ENCODE measurements at regions not wholly inside any gene's neighbourhood (a gene's known extent, or its start where the extent isn't known, plus 50 kb on each side); places are given as distances from the start of the nearest gene placed in this dataset.
"Not testable (repeated sequence)": the region's sequence is repeated elsewhere in the genome, so short reads cannot be mapped to it uniquely, and the experiment has no call there.

- Histone ChIP-seq H3K27me3 (ENCODE audit: control insufficient read depth in 2 of 2, insufficient read depth in 2 of 2, low read length in 2 of 2) (no peaks in the 10 kb centered on the region), H3K4me1 (ENCODE audit: control insufficient read depth in 2 of 2, insufficient read depth in 2 of 2, low read length in 2 of 2) (no peaks in the 10 kb centered on the region), H3K36me3 (ENCODE audit: control insufficient read depth in 2 of 2, insufficient read depth in 2 of 2, low read length in 2 of 2) (no peaks in the 10 kb centered on the region), H3K9me3 (ENCODE audit: control insufficient read depth in 2 of 2, low read length in 2 of 2) (no peaks in the 10 kb centered on the region), H3K27ac (ENCODE audit: low read depth in 2 of 2, low read length in 2 of 2) (no peak overlapping the region), H3K9ac (ENCODE audit: low read depth in 1 of 2, low read length in 2 of 2) (no peak overlapping the region), H3K4me3 (ENCODE audit: low read length in 2 of 2) (no peak overlapping the region)
Measured at GRCh38 chr3:90184861-90185260, 1077.4 kb downstream of the EPHA3 start.

- not testable (repeated sequence) for H3K4me1 ChIP-seq (ENCODE audit: control insufficient read depth in 2 of 2, insufficient read depth in 2 of 2, low read length in 2 of 2); H3K27me3 ChIP-seq (ENCODE audit: control insufficient read depth in 2 of 2, insufficient read depth in 2 of 2, low read length in 2 of 2); H3K36me3 ChIP-seq (ENCODE audit: control insufficient read depth in 2 of 2, insufficient read depth in 2 of 2, low read length in 2 of 2); H3K9ac ChIP-seq (ENCODE audit: low read depth in 1 of 2, low read length in 2 of 2); H3K9me3 ChIP-seq (ENCODE audit: control insufficient read depth in 2 of 2, low read length in 2 of 2); H3K4me3 ChIP-seq (ENCODE audit: low read length in 2 of 2); H3K27ac ChIP-seq (ENCODE audit: low read depth in 2 of 2, low read length in 2 of 2)
Measured at GRCh38 chr3:90197383-90197782, 1090.0 kb downstream of the EPHA3 start.

DNA sequence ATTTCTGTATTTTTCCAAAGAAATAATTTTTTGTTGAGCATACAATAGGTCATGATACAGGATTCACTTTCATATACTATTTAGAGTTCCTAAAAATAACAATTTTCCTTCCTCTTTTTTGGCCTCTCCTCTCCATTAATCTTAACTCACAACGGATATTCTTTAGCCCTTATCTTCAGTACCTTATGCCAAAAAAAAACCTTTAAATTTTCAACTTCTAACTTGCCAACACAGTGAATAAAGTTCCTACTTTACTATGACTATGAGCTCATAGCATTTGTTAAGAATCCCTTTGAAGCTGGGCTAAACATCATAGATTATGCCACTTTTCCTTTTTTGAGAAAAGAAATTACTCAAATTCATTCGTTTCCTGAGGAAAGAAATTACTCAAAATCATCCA lies 1095.5 kb downstream of the EPHA3 start:
- H3K4me3 ChIP-seq (ENCODE audit: low read length in 2 of 2); H3K9me3 ChIP-seq (ENCODE audit: control insufficient read depth in 2 of 2, low read length in 2 of 2); H3K4me1 ChIP-seq (ENCODE audit: control insufficient read depth in 2 of 2, insufficient read depth in 2 of 2, low read length in 2 of 2); H3K9ac ChIP-seq (ENCODE audit: low read depth in 1 of 2, low read length in 2 of 2); H3K36me3 ChIP-seq (ENCODE audit: control insufficient read depth in 2 of 2, insufficient read depth in 2 of 2, low read length in 2 of 2); H3K27ac ChIP-seq (ENCODE audit: low read depth in 2 of 2, low read length in 2 of 2); H3K27me3 ChIP-seq (ENCODE audit: control insufficient read depth in 2 of 2, insufficient read depth in 2 of 2, low read length in 2 of 2): not testable (repeated sequence)

- not testable (repeated sequence) for H3K4me1 ChIP-seq (ENCODE audit: control insufficient read depth in 2 of 2, insufficient read depth in 2 of 2, low read length in 2 of 2); H3K9me3 ChIP-seq (ENCODE audit: control insufficient read depth in 2 of 2, low read length in 2 of 2); H3K9ac ChIP-seq (ENCODE audit: low read depth in 1 of 2, low read length in 2 of 2); H3K36me3 ChIP-seq (ENCODE audit: control insufficient read depth in 2 of 2, insufficient read depth in 2 of 2, low read length in 2 of 2); H3K27ac ChIP-seq (ENCODE audit: low read depth in 2 of 2, low read length in 2 of 2); H3K4me3 ChIP-seq (ENCODE audit: low read length in 2 of 2); H3K27me3 ChIP-seq (ENCODE audit: control insufficient read depth in 2 of 2, insufficient read depth in 2 of 2, low read length in 2 of 2)
Measured at GRCh38 chr3:90206482-90206881, 1099.1 kb downstream of the EPHA3 start.

DNA sequence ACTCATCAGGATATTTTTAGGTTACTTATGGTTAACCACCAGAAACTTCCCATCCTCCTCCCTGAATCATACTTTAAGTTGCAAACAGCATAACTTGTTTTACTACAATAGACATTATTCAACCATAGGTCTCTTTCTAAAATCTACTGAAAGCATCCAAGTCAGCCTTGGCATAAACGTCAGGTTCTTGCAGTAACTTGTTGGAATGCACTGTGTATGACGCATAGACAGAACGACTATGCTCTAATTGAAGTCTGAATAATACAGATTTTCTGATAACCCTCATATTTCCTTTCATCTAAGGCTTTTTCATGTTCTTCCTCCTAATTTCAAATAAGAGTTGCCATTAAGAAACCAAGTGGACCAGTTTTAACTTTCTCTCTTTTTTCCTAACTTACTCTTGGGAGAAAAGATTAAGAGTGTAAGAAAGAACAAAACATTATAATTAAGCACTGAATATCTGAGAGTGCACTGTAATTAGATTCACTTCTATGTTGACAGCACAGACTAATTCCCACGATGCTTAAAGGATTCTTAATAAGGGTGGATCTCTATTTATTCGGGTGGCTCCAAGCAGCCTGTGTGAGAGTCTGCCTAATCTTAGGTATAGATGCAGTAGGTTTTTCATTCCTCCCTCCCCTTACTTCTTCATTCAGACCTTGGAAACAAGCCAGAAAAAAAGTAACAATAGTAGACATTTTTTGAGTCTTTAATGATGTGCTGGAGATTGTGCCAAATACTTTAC lies 1100.1 kb downstream of the EPHA3 start:
- not testable (repeated sequence) for H3K4me3 ChIP-seq (ENCODE audit: low read length in 2 of 2); H3K4me1 ChIP-seq (ENCODE audit: control insufficient read depth in 2 of 2, insufficient read depth in 2 of 2, low read length in 2 of 2); H3K27me3 ChIP-seq (ENCODE audit: control insufficient read depth in 2 of 2, insufficient read depth in 2 of 2, low read length in 2 of 2); H3K36me3 ChIP-seq (ENCODE audit: control insufficient read depth in 2 of 2, insufficient read depth in 2 of 2, low read length in 2 of 2); H3K9ac ChIP-seq (ENCODE audit: low read depth in 1 of 2, low read length in 2 of 2); H3K9me3 ChIP-seq (ENCODE audit: control insufficient read depth in 2 of 2, low read length in 2 of 2); H3K27ac ChIP-seq (ENCODE audit: low read depth in 2 of 2, low read length in 2 of 2)

- Histone ChIP-seq H3K27ac (ENCODE audit: low read depth in 2 of 2, low read length in 2 of 2) (no peak overlapping the region), H3K9ac (ENCODE audit: low read depth in 1 of 2, low read length in 2 of 2) (no peak overlapping the region), H3K36me3 (ENCODE audit: control insufficient read depth in 2 of 2, insufficient read depth in 2 of 2, low read length in 2 of 2) (no peaks in the 10 kb centered on the region), H3K9me3 (ENCODE audit: control insufficient read depth in 2 of 2, low read length in 2 of 2) (peaks cover 0 to 4% of the 10 kb centered on the region in 2 donors), H3K27me3 (ENCODE audit: control insufficient read depth in 2 of 2, insufficient read depth in 2 of 2, low read length in 2 of 2) (no peaks in the 10 kb centered on the region), H3K4me1 (ENCODE audit: control insufficient read depth in 2 of 2, insufficient read depth in 2 of 2, low read length in 2 of 2) (no peaks in the 10 kb centered on the region), H3K4me3 (ENCODE audit: low read length in 2 of 2) (no peak overlapping the region)
Measured at GRCh38 chr3:90221900-90222299, 1114.5 kb downstream of the EPHA3 start.

DNA sequence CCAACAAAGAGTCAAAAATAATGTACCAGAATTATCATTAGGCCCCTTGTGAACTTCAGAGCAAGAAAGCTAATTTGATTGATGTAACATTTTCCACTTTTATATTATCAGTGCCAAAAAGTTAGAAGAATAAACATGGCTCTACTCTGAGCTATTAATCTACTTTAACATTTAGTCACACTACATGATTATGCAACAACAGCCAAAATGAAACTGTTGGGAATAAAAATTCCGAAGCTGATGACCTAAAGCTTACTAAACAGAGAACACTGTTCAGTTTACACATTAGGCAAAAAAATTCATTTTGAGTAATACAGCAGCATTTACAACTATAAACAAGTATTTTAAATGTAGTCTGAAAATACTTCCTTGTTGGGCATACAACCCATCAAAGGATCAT lies 1134.1 kb downstream of the EPHA3 start:
- H3K9ac ChIP-seq (ENCODE audit: low read depth in 1 of 2, low read length in 2 of 2) = no peak overlapping the region
- H3K36me3 ChIP-seq (ENCODE audit: control insufficient read depth in 2 of 2, insufficient read depth in 2 of 2, low read length in 2 of 2) = no peaks in the 10 kb centered on the region
- H3K27ac ChIP-seq (ENCODE audit: low read depth in 2 of 2, low read length in 2 of 2) = no peak overlapping the region
- no peaks in the 10 kb centered on the region for H3K27me3 ChIP-seq (ENCODE audit: control insufficient read depth in 2 of 2, insufficient read depth in 2 of 2, low read length in 2 of 2)
- no peak overlapping the region for H3K4me3 ChIP-seq (ENCODE audit: low read length in 2 of 2)
- H3K9me3 ChIP-seq (ENCODE audit: control insufficient read depth in 2 of 2, low read length in 2 of 2) = no peaks in the 10 kb centered on the region
- no peaks in the 10 kb centered on the region for H3K4me1 ChIP-seq (ENCODE audit: control insufficient read depth in 2 of 2, insufficient read depth in 2 of 2, low read length in 2 of 2)

- no peaks in the 10 kb centered on the region for H3K27me3 ChIP-seq (ENCODE audit: control insufficient read depth in 2 of 2, insufficient read depth in 2 of 2, low read length in 2 of 2)
- no peaks in the 10 kb centered on the region for H3K4me1 ChIP-seq (ENCODE audit: control insufficient read depth in 2 of 2, insufficient read depth in 2 of 2, low read length in 2 of 2)
- H3K27ac ChIP-seq (ENCODE audit: low read depth in 2 of 2, low read length in 2 of 2) = no peak overlapping the region
- H3K9me3 ChIP-seq (ENCODE audit: control insufficient read depth in 2 of 2, low read length in 2 of 2) = no peaks in the 10 kb centered on the region
- H3K4me3 ChIP-seq (ENCODE audit: low read length in 2 of 2) = no peak overlapping the region
- H3K9ac ChIP-seq (ENCODE audit: low read depth in 1 of 2, low read length in 2 of 2) = no peak overlapping the region
- no peaks in the 10 kb centered on the region for H3K36me3 ChIP-seq (ENCODE audit: control insufficient read depth in 2 of 2, insufficient read depth in 2 of 2, low read length in 2 of 2)
Measured at GRCh38 chr3:90253131-90253530, 1145.7 kb downstream of the EPHA3 start.

DNA sequence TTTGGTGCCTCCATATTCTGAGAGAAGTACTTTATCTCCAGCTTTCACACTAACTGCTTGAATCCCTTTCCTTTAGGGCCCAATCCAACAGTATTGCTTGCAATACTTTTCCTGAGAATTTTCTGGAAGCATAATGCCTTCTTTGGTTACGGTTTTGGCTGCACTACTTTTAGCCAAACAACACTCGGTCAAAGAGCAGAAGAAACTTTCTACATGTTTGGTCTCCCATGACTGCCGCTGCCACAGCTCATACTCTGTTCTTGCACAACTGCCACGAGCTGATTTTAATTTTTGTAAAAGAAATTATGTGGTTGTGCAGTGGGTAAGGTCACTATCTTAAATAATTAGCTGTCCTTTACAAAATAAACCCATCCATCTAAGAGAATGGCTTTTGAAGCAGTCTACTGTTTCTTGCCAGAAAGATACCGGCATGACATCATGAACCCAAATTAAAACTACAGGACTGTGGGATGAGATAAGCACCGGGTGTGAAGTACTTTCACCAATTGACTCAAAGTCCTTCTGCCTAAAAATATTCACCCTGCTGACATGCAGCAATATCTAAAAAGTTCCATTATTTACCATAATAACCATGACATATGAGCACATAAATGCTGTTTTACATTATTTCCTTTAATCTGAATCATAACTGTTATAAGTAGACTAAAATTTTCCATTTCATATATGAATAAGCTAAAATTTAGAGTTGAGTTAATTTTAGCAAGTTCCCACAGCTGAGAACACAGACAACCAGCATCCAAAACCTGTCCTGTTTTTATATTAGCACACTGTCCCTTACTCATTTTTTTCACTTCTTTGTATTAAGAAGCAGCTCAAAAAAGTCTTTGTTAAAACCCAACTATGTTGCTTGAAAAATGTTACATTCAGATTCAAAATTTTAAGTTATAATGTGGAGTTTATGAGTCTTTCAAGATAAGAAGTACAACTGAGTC lies 1154.3 kb downstream of the EPHA3 start:
- Histone ChIP-seq H3K27me3 (ENCODE audit: control insufficient read depth in 2 of 2, insufficient read depth in 2 of 2, low read length in 2 of 2) (no peaks in the 10 kb centered on the region), H3K9ac (ENCODE audit: low read depth in 1 of 2, low read length in 2 of 2) (no peak overlapping the region), H3K36me3 (ENCODE audit: control insufficient read depth in 2 of 2, insufficient read depth in 2 of 2, low read length in 2 of 2) (no peaks in the 10 kb centered on the region), H3K9me3 (ENCODE audit: control insufficient read depth in 2 of 2, low read length in 2 of 2) (no peaks in the 10 kb centered on the region), H3K4me3 (ENCODE audit: low read length in 2 of 2) (no peak overlapping the region), H3K27ac (ENCODE audit: low read depth in 2 of 2, low read length in 2 of 2) (no peak overlapping the region), H3K4me1 (ENCODE audit: control insufficient read depth in 2 of 2, insufficient read depth in 2 of 2, low read length in 2 of 2) (no peaks in the 10 kb centered on the region)
